GM19467 (cell line): ENCODE measurements at regions not wholly inside any gene's neighbourhood (a gene's known extent, or its start where the extent isn't known, plus 50 kb on each side); places are given as distances from the start of the nearest gene placed in this dataset.

ENCODE experiments used
- ATAC-seq: cut with Tn5 transposase; IDR thresholded peaks from one replicate; pipeline ENCODE4 v1.9.1; 2021; ENCODE audit warnings: mild to moderate bottlenecking, moderate library complexity; ENCODE audit not compliant: unreplicated experiment

- no peak for ATAC-seq
These were observed 295.8 kb downstream of the GABRB3 start for GRCh38 chr15:26477044-26477443.

- ATAC-seq, result no peak
These were observed 297.3 kb downstream of the GABRB3 start for GRCh38 chr15:26475554-26475953.

- no peak for ATAC-seq
These were observed 300.2 kb downstream of the GABRB3 start for GRCh38 chr15:26472661-26473060.

GRCh38 chr15:26461847-26462608, 310.8 kb downstream of the GABRB3 start:
- no peak for ATAC-seq

DNA sequence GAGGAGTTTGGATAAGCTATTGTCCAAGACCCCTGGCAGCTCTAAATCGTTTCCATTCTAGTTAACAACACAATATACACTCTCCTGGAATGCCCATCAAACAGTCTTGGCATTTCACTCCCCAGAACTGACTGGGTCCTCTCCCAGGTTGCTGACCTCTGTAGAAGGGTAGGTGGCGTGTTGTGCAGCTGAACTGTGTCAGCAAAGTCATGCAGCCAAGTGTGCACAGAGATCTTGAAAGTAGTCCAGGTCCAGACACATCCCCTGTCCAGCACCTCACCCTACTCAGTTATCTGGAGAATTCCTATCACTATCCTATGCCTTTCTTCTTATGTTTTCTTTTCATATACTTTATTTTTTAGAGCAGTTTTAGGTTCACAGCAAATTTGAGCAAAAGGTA, 312.7 kb downstream of the GABRB3 start:
- no peak for ATAC-seq

GRCh38 chr15:26455828-26456227, 317.0 kb downstream of the GABRB3 start:
- ATAC-seq, result no peak

- ATAC-seq, result no peak
These were observed 319.0 kb downstream of the GABRB3 start for GRCh38 chr15:26453914-26454313.

- no peak for ATAC-seq
These were observed 320.9 kb downstream of the GABRB3 start for GRCh38 chr15:26451995-26452394.

DNA sequence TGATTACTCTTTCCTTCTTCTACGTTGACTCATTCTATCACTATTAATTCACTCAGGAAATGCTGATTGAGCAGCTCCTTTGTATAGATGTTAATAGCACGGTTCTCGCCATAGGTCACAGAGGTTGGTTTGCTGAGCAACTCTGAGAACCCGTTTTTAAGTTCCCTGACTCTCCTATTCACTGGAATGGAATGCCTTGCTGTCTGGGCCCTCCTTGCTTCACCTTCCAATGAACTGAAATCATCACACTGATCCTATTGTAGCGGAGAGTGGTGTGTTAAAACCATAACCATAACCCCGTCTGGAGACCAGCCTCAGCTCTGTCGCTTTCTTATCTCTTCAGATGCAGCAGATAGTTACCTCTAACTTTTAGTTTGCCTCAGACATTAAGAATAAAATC, 323.6 kb downstream of the GABRB3 start:
- ATAC-seq, result no peak

- ATAC-seq, result no peak
These were observed 329.5 kb downstream of the GABRB3 start for GRCh38 chr15:26443321-26443720.

- no peak for ATAC-seq
These were observed 330.2 kb downstream of the GABRB3 start for GRCh38 chr15:26442680-26443079.

- ATAC-seq, result no peak
These were observed 333.2 kb downstream of the GABRB3 start for GRCh38 chr15:26439681-26440080.

DNA sequence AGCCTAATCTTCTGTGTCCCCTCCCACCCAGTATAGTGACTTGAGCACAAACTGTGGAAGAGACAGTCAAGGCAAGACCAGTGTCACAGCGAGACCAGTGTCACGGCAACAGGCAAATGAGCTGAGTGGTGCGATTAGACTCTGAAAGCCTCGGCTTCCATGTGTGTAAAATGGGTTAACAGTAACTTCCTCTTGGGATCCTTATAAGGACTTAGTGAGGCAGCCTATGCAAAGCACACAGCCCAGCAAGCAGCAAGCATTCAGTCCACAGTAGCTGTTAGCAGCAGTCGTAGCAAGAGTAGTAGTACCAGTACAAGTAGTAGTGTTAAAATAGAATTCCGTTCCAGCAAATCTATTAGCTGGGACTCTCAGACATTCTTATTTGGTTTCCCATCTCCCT, 334.1 kb downstream of the GABRB3 start:
- ATAC-seq, result no peak

- ATAC-seq, result no peak
These were observed 334.6 kb downstream of the GABRB3 start for GRCh38 chr15:26438316-26438715.

GRCh38 chr15:26433818-26434217, 339.0 kb downstream of the GABRB3 start:
- ATAC-seq, result no peak

DNA sequence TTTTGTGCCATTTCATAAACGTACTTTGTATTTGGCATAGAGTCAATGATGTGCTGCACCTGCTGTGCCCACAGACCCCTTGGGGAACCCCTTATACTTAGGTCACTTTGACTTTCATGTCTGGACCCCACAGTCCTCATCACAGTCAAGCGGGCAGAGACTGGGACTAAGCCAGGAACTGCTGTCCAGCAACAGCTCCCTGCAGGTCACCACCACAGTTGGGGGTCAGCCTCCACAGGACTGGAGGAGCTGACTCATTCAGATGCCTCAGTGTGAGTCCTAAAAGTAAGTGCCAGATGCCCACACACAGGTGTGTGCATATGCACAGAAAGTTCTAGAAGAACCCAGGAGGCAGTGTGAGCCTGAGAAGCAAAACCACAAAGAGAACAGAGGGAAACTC, 339.8 kb downstream of the GABRB3 start:
- no peak for ATAC-seq

DNA sequence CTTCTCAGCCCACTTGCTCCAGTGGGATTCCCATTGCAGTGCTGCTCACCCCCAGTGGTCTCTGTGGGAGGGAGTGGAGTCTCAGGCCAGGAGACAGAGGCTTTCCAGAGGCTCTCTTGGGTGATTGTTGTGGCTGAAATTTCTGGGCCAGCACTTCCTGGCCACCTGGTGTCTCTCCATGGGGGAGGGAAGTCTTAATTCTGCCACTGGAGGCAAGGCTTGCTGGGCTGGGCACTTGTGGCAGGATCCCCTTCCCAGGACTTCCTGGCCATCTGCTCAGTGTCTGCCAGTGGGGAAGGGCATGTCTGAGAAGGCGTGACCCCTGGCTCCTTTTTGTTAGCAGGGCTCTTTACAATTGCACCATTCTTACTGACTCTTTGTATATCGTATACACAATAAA, 351.8 kb downstream of the GABRB3 start:
- ATAC-seq, result no peak

DNA sequence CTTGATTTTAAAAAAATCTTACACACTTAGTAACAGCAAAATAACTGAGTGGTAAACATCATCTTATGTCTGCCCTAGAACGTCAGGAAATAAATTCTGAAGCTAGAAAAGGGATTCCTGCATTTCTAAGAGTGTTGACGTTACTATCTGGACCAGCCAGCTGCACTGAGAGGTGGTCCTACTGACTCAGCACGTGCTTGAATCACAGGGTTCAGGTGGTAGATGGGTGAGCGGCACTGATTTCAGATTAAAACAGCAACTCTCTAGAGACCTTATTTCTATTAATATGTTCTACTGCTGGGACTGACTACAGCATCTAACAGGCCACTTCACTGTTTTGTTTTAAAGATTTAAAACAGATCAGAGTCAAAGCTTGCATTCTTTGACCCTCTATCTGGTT, 377.2 kb downstream of the GABRB3 start:
- ATAC-seq, result no peak

GRCh38 chr15:26394801-26395200, 378.1 kb downstream of the GABRB3 start:
- no peak for ATAC-seq

GRCh38 chr15:26392956-26393355, 379.9 kb downstream of the GABRB3 start:
- ATAC-seq, result no peak

DNA sequence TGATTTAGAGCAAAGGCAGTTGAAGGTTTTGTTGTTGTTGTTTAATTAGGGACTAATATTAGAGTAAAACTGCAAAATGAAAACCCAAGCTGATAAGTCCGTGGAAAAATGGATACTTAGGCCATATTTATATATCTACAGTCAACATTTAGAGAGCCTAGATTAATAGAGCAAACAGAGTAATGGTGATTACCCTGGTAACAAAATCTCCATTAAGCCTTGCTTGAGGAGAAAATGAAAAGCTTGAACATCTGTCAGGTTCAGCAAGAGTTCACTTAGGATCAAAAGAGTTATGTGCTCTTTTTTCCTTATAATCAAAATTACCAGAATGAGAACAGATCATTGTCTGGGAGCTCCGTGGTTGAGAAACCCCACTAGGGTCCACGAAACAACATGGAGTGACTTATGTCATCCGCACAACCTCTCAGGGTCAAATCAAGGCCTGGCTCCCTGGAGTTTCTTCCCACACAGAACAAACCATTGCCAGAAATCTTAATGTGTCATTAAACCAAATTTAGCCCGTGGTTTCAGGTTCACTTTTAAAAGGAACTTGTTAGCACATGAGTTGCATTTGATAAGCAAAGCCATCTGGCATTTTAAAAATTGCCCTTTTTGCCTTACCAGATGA, 381.2 kb downstream of the GABRB3 start:
- ATAC-seq, result no peak

GRCh38 chr15:26382444-26383072, 390.3 kb downstream of the GABRB3 start:
- no peak for ATAC-seq
